ENCODE measurements at regions not wholly inside any gene's neighbourhood (a gene's known extent, or its start where the extent isn't known, plus 50 kb on each side); places are given as distances from the start of the nearest gene placed in this dataset.

- DNase-seq = no peak
- Histone ChIP-seq H3K27me3 (no peaks in the 10 kb centered on the region), H3K4me3 (no peak overlapping the region), H3K27ac (no peak overlapping the region), H3K9me3 (no peaks in the 10 kb centered on the region), H3K4me1 (no peaks in the 10 kb centered on the region), H3K36me3 (no peaks in the 10 kb centered on the region)
- TF ChIP-seq EP300 (IDR thresholded peaks at IDR 0.05; ENCODE audit: low read depth) (no peak), POLR2AphosphoS5 (IDR thresholded peaks at IDR 0.05) (no peak), POLR2A (IDR thresholded peaks at IDR 0.05) (no peak), CTCF (IDR thresholded peaks at IDR 0.05) (no peak)
- intact Hi-C loops (cut with DNase I; ENCODE audit: low total_unique reads) = no loop called here
- 84 to 87% methylated on average over 2 of the region's 2 CpGs for WGBS, 2 donors (ENCODE audit: low coverage in 1 of 2)
- in situ Hi-C loops (cut with MboI; ENCODE audit: low pct_ligation_motif_present in 1 of 4, low pct_unique_long_range_greater_than_20kb in 1 of 4, low sequenced_read_pairs in 3 of 4) = no loop called here
Measured at GRCh38 chr15:37377428-37377827, 277.1 kb upstream of the MEIS2 start.

DNA sequence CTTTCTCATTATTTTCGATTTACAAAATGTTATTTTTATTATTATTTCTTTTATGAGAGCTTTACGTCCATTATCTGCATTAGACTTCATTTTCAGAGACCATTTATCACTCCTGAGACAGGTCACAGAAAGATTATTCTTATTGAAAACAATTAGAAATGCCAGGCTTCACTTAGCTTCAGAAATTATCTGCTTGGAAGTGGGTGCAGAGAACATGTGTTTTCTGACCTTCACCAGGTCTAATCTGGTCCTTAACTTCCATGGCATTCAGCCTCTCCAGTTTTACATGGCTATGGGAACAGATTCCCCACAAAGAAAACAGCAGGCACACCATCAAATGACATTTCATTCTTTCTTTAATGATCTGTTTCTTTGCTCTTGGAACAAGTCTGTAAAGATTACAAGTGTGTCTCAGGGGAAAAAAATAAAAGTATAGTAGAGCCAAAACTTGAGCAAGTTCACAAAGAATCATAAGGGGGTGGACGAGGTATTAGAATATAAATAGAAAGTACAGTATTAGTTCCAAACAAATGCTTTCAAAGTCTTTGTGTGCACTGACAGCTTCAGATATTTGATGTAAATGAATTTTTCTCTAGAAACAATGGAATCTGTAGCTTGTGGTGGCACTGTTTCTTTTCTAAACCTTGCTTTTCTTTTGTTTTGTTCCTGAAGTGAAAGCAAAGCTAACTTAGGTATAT lies 294.2 kb upstream of the MEIS2 start:
- no peak for TF ChIP-seq CTCF (IDR thresholded peaks at IDR 0.05)
- TF ChIP-seq POLR2A (IDR thresholded peaks at IDR 0.05) = no peak
- no peak for TF ChIP-seq POLR2AphosphoS5 (IDR thresholded peaks at IDR 0.05)
- TF ChIP-seq EP300 (IDR thresholded peaks at IDR 0.05; ENCODE audit: low read depth) = no peak
- Histone ChIP-seq H3K4me3 (no peak overlapping the region), H3K9me3 (peaks cover 0 to 2% of the 10 kb centered on the region in 2 donors), H3K27me3 (no peaks in the 10 kb centered on the region), H3K27ac (no peak overlapping the region), H3K36me3 (no peaks in the 10 kb centered on the region), H3K4me1 (no peaks in the 10 kb centered on the region)
- no peak for DNase-seq
- intact Hi-C loops (cut with DNase I; ENCODE audit: low total_unique reads) (loop anchor here (5.0 kb wide), 1 partner anchor 807 kb away; no protein-coding TSS in a partner anchor), in situ Hi-C loops (cut with MboI; ENCODE audit: low pct_ligation_motif_present in 1 of 4, low pct_unique_long_range_greater_than_20kb in 1 of 4, low sequenced_read_pairs in 3 of 4) (no loop called here)
- WGBS, 2 donors (ENCODE audit: low coverage in 1 of 2) = 37 to 59% methylated on average over 3 of the region's 3 CpGs

DNA sequence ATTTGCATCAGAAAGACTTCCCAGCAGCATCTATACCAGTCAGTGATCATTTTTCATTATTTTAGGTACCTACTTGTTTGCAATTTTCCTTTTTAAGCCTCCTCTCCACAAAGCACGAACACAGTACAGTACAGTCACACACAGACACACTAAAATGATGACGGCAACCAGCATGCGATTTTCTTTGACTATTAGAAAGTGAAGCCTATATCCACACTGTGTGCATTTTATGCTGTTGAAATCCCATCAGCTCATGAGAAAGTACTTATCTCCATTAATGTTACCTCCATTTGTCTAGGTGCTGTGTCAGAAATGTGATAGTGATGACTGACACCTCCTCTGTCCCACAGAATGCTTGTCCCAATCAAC lies 294.7 kb upstream of the MEIS2 start:
- in situ Hi-C loops (cut with MboI; ENCODE audit: low pct_ligation_motif_present in 1 of 4, low pct_unique_long_range_greater_than_20kb in 1 of 4, low sequenced_read_pairs in 3 of 4) (no loop called here), intact Hi-C loops (cut with DNase I; ENCODE audit: low total_unique reads) (loop anchor here (5.0 kb wide), 1 partner anchor 808 kb away; no protein-coding TSS in a partner anchor)
- Histone ChIP-seq H3K9me3 (no peaks in the 10 kb centered on the region), H3K27me3 (no peaks in the 10 kb centered on the region), H3K36me3 (no peaks in the 10 kb centered on the region), H3K4me3 (no peak overlapping the region), H3K4me1 (no peaks in the 10 kb centered on the region), H3K27ac (no peak overlapping the region)
- no peak for TF ChIP-seq POLR2AphosphoS5 (IDR thresholded peaks at IDR 0.05)
- no peak for TF ChIP-seq CTCF (IDR thresholded peaks at IDR 0.05)
- no peak for TF ChIP-seq EP300 (IDR thresholded peaks at IDR 0.05; ENCODE audit: low read depth)
- TF ChIP-seq POLR2A (IDR thresholded peaks at IDR 0.05) = no peak
- WGBS, 2 donors (ENCODE audit: low coverage in 1 of 2) = 69 to 83% methylated on average over 3 of the region's 3 CpGs
- no peak for DNase-seq

GRCh38 chr15:37397266-37398022 lies 297.1 kb upstream of the MEIS2 start:
- no peak for DNase-seq
- no peaks in the 10 kb centered on the region for H3K9me3 ChIP-seq
- TF ChIP-seq POLR2AphosphoS5 (IDR thresholded peaks at IDR 0.05) = no peak
- TF ChIP-seq POLR2A (IDR thresholded peaks at IDR 0.05) = no peak
- TF ChIP-seq EP300 (IDR thresholded peaks at IDR 0.05; ENCODE audit: low read depth) = no peak
- no peak for TF ChIP-seq CTCF (IDR thresholded peaks at IDR 0.05)
- WGBS, 2 donors (ENCODE audit: low coverage in 1 of 2) = 27 to 41% methylated on average over 3 of the region's 3 CpGs
- H3K36me3 ChIP-seq = no peaks in the 10 kb centered on the region
- no peaks in the 10 kb centered on the region for H3K4me1 ChIP-seq
- no peak overlapping the region for H3K4me3 ChIP-seq
- intact Hi-C loops (cut with DNase I; ENCODE audit: low total_unique reads) = loop anchor here (5.0 kb wide), 1 partner anchor 810 kb away; no protein-coding TSS in a partner anchor
- in situ Hi-C loops (cut with MboI; ENCODE audit: low pct_ligation_motif_present in 1 of 4, low pct_unique_long_range_greater_than_20kb in 1 of 4, low sequenced_read_pairs in 3 of 4) = no loop called here
- H3K27ac ChIP-seq = no peak overlapping the region
- no peaks in the 10 kb centered on the region for H3K27me3 ChIP-seq
